ENCODE measurements at regions not wholly inside any gene's neighbourhood (a gene's known extent, or its start where the extent isn't known, plus 50 kb on each side); places are given as distances from the start of the nearest gene placed in this dataset.

DNA sequence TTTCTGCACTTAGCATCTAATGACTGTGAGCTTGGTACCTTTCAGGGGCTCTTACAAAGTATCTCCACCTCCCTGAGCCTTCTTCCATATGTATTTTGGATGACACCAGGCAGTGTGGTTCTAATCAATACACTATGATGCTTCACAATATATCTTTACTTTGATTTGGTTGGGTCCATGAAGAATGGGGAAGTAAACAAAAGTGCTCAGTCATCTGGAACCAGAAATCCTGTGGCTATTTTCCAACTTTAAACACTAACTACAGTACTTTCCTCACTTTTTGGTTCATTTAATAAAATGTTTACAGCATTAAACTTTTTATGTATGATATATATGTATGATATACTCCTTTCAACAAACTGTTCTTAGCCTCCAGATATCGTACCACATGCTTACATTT lies 216.4 kb upstream of the AFF2 start:
- TF ChIP-seq EP300 (IDR thresholded peaks at IDR 0.05) = no peak
- no peak for TF ChIP-seq POLR2A (IDR thresholded peaks at IDR 0.05; ENCODE audit: low read depth)
- TF ChIP-seq CTCF (IDR thresholded peaks at IDR 0.05) = no peak
- TF ChIP-seq POLR2AphosphoS5 (IDR thresholded peaks at IDR 0.05) = no peak
